H1 (cell line): ENCODE measurements at regions not wholly inside any gene's neighbourhood (a gene's known extent, or its start where the extent isn't known, plus 50 kb on each side); places are given as distances from the start of the nearest gene placed in this dataset.
A peak's percentile ranks its signal among the peaks of the same experiment; 100 is the strongest.

Source experiments
- BRCA1 ChIP-seq: IDR thresholded peaks from 2 replicates; pipeline ENCODE4 v1.6.1; 2012; ENCODE audit warnings: low read depth, low read length, improper control_type of control experiment
- CEBPB ChIP-seq: IDR thresholded peaks from 2 replicates; pipeline ENCODE4 v1.6.1; 2012; ENCODE audit warnings: low read depth, low read length
- GTF2F1 ChIP-seq: IDR thresholded peaks from 2 replicates; pipeline ENCODE4 v1.6.1; 2012; ENCODE audit warnings: low read depth, low read length, improper control_type of control experiment, borderline replicate concordance
- HDAC2 ChIP-seq, 2 experiments: fragments of 300-600 bp in 1 of 2; sonication (generic) in 1 of 2; IDR thresholded peaks; 2 replicates each; pipeline ENCODE4 v1.6.1; 2011 to 2012; ENCODE audit warnings: low read depth in 2 of 2, low read length in 2 of 2, mild to moderate bottlenecking in 2 of 2, moderate library complexity in 2 of 2, borderline replicate concordance in 1 of 2, inconsistent platforms in 1 of 2
- JUND ChIP-seq: IDR thresholded peaks from 2 replicates; pipeline ENCODE4 v1.6.1; 2011; ENCODE audit warnings: mild to moderate bottlenecking, improper control_type of control experiment, low read length
- KDM4A ChIP-seq: IDR thresholded peaks from one replicate; pipeline ENCODE4 v1.7.1; 2012; ENCODE audit warnings: low read depth, mild to moderate bottlenecking, moderate library complexity, low read length, inconsistent platforms; ENCODE audit not compliant: severe bottlenecking
- MAX ChIP-seq: IDR thresholded peaks from 2 replicates; pipeline ENCODE4 v1.6.1; 2012; ENCODE audit warnings: inconsistent platforms
- NANOG ChIP-seq: IDR thresholded peaks from 2 replicates; pipeline ENCODE4 v1.6.1; 2011; ENCODE audit warnings: low read length, low read depth, mild to moderate bottlenecking, inconsistent platforms; ENCODE audit not compliant: insufficient read depth, poor library complexity, severe bottlenecking
- POLR2A ChIP-seq, 2 experiments: IDR thresholded peaks; 1 replicate in 1 of 2; 2 replicates in 1 of 2; pipeline ENCODE4 v1.6.1; 2011; ENCODE audit warnings: low read depth in 2 of 2, low read length in 2 of 2, mild to moderate bottlenecking in 2 of 2; ENCODE audit errors: control extremely low read depth in 1 of 2
- RAD21 ChIP-seq, 2 experiments: IDR thresholded peaks in 1 of 2; conservative IDR thresholded peaks in 1 of 2; 2 replicates each; pipeline ENCODE4 v1.6.1; 2011; ENCODE audit warnings: low read depth in 2 of 2, low read length in 2 of 2, improper control_type of control experiment in 1 of 2, inconsistent platforms in 1 of 2, mild to moderate bottlenecking in 1 of 2, moderate library complexity in 1 of 2
- RXRA ChIP-seq: IDR thresholded peaks from 2 replicates; pipeline ENCODE4 v1.6.1; 2011; ENCODE audit warnings: low read depth, mild to moderate bottlenecking, low read length, moderate library complexity; ENCODE audit not compliant: insufficient read depth
- SIN3A ChIP-seq, 2 experiments: IDR thresholded peaks in 1 of 2; conservative IDR thresholded peaks in 1 of 2; 2 replicates each; pipeline ENCODE4 v1.6.1; 2011 to 2012; ENCODE audit warnings: low read length in 2 of 2, improper control_type of control experiment in 1 of 2, low read depth in 1 of 2, mild to moderate bottlenecking in 1 of 2
- TEAD4 ChIP-seq: IDR thresholded peaks from 2 replicates; pipeline ENCODE4 v1.6.1; 2012; ENCODE audit warnings: low read depth, low read length, inconsistent platforms, mixed read lengths

- TF ChIP-seq BRCA1: no peak
- TF ChIP-seq RXRA: no peak
- no peak for TF ChIP-seq JUND
- TF ChIP-seq TEAD4: no peak
- peak in 1 of 2 experiments; percentile 88; a peak in 2 of 4 replicates for TF ChIP-seq SIN3A (conservative IDR thresholded peaks at IDR 0.05 in 1 of 2, IDR thresholded peaks at IDR 0.05 in 1 of 2; ENCODE audit: low read depth in 1 of 2, low read length in 2 of 2)
- TF ChIP-seq GTF2F1: no peak
- TF ChIP-seq HDAC2 (IDR thresholded peaks at IDR 0.05; ENCODE audit: borderline replicate concordance in 1 of 2, low read depth in 2 of 2, low read length in 2 of 2): 0 out of 4 replicates have a peak, but pooled peaks of 1 of the 2 experiments have one; percentile 6
- TF ChIP-seq RAD21 (IDR thresholded peaks at IDR 0.05 in 1 of 2, conservative IDR thresholded peaks at IDR 0.05 in 1 of 2; ENCODE audit: low read depth in 2 of 2, low read length in 2 of 2): peak; percentile 73 to 82
- no peak for TF ChIP-seq CEBPB
- peak; percentile 40 for TF ChIP-seq NANOG
- no peak for TF ChIP-seq POLR2A (IDR thresholded peaks at IDR 0.05; ENCODE audit: control extremely low read depth in 1 of 2, low read depth in 2 of 2, low read length in 2 of 2)
- TF ChIP-seq KDM4A: peak; percentile 50
- TF ChIP-seq MAX: peak; percentile 80
These were observed 64.0 kb upstream of the HNRNPA3 start (continued) for GRCh38 chr2:177148477-177149154.
